ENCODE measurements at regions not wholly inside any gene's neighbourhood (a gene's known extent, or its start where the extent isn't known, plus 50 kb on each side); places are given as distances from the start of the nearest gene placed in this dataset.

DNA sequence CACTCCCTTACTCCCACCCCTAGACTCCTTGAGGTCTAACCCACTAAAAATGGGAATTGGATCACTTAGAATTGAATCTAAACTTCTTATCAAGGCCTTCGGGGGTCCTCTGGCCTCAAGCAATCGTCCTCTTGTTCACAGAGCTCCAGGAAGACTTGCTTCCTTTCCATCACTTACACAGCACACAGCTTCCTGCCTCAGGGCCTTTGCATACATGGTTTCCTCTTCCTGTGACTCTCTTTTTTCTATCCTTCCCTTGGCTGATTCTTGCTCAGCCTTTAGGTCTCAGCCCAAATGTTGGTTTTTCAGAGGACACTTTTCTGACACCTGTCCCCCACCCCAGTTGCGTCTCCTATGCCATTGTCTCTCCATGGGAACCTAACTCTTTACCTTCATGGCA lies 50.0 kb upstream of the ALDH1B1 start:
- Histone ChIP-seq H2AFZ (ENCODE audit: low read length) (no peak overlapping the region), H3K27ac (ENCODE audit: extremely low read length, insufficient read depth, low read length) (no peak overlapping the region), H3K4me2 (ENCODE audit: low read depth, low read length) (no peak overlapping the region), H3K4me3 (replicated peaks in 1 of 3; ENCODE audit: insufficient read depth in 1 of 3, low read depth in 2 of 3, low read length in 3 of 3) (no peak overlapping the region), H3K4me1 (ENCODE audit: insufficient read depth, low read length) (peaks cover 11% of the 10 kb centered on the region; the same call in 1 of the 2 replicates), H3K27me3 (ENCODE audit: control insufficient read depth in 1 of 2, insufficient read depth in 2 of 2, low read length in 2 of 2) (peaks cover 6 to 29% of the 10 kb centered on the region in 2 experiments; a peak in 4 of 5 replicates), H3K9ac (ENCODE audit: insufficient read depth, low read depth, low read length) (no peak overlapping the region), H3K36me3 (replicated peaks in 1 of 2; ENCODE audit: control insufficient read depth in 1 of 2, insufficient read depth in 2 of 2, low read length in 2 of 2) (no peaks in the 10 kb centered on the region), H4K20me1 (ENCODE audit: insufficient read depth, low read length) (no peaks in the 10 kb centered on the region), H3K79me2 (ENCODE audit: insufficient read depth, low read length) (no peaks in the 10 kb centered on the region), H3K9me3 (ENCODE audit: low read length) (no peaks in the 10 kb centered on the region)
- TF ChIP-seq ATRX (CRISPR knock-in tag; IDR thresholded peaks at IDR 0.05; ENCODE audit: borderline replicate concordance), result no peak
- TF ChIP-seq, protein P1, sequence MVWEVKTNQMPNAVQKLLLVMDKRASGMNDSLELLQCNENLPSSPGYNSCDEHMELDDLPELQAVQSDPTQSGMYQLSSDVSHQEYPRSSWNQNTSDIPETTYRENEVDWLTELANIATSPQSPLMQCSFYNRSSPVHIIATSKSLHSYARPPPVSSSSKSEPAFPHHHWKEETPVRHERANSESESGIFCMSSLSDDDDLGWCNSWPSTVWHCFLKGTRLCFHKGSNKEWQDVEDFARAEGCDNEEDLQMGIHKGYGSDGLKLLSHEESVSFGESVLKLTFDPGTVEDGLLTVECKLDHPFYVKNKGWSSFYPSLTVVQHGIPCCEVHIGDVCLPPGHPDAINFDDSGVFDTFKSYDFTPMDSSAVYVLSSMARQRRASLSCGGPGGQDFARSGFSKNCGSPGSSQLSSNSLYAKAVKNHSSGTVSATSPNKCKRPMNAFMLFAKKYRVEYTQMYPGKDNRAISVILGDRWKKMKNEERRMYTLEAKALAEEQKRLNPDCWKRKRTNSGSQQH (CRISPR knock-in tag; IDR thresholded peaks at IDR 0.05; ENCODE audit: low read depth), result no peak
- no peak for TF ChIP-seq DNMT1 (CRISPR knock-in tag; IDR thresholded peaks at IDR 0.05)
- no peak for TF ChIP-seq MED8 (CRISPR knock-in tag; IDR thresholded peaks at IDR 0.05; ENCODE audit: insufficient replicate concordance)
- no peak for TF ChIP-seq SMAD9 (CRISPR knock-in tag; IDR thresholded peaks at IDR 0.05)
- FAIRE-seq (no peak), ATAC-seq (no peak), DNase-seq (ENCODE audit: low spot score) (no peak)
- ChIA-PET POLR2A (no interaction called here), CTCF (ENCODE audit: low intra/inter-chr PET ratio, low total read pairs) (no interaction called here)
- no TSS peak for BruUV-seq (replicated peaks)
- 26% methylated on average over 3 of the region's 3 CpGs for WGBS (ENCODE audit: low lambda C conversion rate)
- in situ Hi-C loops (cut with HindIII; ENCODE audit: extremely low pct_ligation_motif_present, low pct_unique_long_range_greater_than_20kb), result no loop called here
- intact Hi-C loops (cut with micrococcal nuclease; ENCODE audit: unreplicated experiment), result no loop called here

DNA sequence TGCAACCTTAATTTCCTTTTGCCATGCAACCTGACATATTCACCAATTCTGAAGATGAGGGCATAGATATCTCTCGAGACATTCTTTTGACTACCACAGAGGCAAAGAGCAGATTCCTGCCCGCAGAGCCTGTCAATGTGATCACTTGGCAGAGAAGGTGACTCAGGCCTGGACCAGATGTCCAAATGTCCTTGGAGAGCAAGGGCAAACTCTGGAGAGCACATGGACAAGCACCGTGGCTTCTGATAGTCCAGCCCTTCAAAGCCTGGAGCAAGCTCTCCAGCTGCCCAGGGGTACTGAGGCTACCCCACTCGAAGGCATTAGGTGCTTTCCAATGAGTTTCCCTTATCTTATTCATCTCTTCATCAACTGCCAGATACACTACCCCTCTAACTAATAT lies 50.4 kb upstream of the ALDH1B1 start:
- H3K9me3 ChIP-seq (ENCODE audit: low read length), result no peaks in the 10 kb centered on the region
- no peak overlapping the region for H3K4me2 ChIP-seq (ENCODE audit: low read depth, low read length)
- ChIA-PET CTCF (ENCODE audit: low intra/inter-chr PET ratio, low total read pairs) (no interaction called here), POLR2A (no interaction called here)
- no peak overlapping the region for H2AFZ ChIP-seq (ENCODE audit: low read length)
- H4K20me1 ChIP-seq (ENCODE audit: insufficient read depth, low read length), result no peaks in the 10 kb centered on the region
- H3K27me3 ChIP-seq (ENCODE audit: control insufficient read depth in 1 of 2, insufficient read depth in 2 of 2, low read length in 2 of 2), result peaks cover 6 to 33% of the 10 kb centered on the region in 2 experiments; a peak in 4 of 5 replicates
- no peak overlapping the region for H3K9ac ChIP-seq (ENCODE audit: insufficient read depth, low read depth, low read length)
- H3K4me1 ChIP-seq (ENCODE audit: insufficient read depth, low read length), result peaks cover 11% of the 10 kb centered on the region; the same call in 1 of the 2 replicates
- H3K4me3 ChIP-seq (replicated peaks in 1 of 3; ENCODE audit: insufficient read depth in 1 of 3, low read depth in 2 of 3, low read length in 3 of 3), result no peak overlapping the region
- H3K27ac ChIP-seq (ENCODE audit: extremely low read length, insufficient read depth, low read length), result no peak overlapping the region
- in situ Hi-C loops (cut with HindIII; ENCODE audit: extremely low pct_ligation_motif_present, low pct_unique_long_range_greater_than_20kb), result no loop called here
- WGBS (ENCODE audit: low lambda C conversion rate), result 2% methylated on average over 4 of the region's 4 CpGs
- FAIRE-seq (no peak), DNase-seq (ENCODE audit: low spot score) (no peak), ATAC-seq (no peak)
- intact Hi-C loops (cut with micrococcal nuclease; ENCODE audit: unreplicated experiment), result no loop called here
- no peaks in the 10 kb centered on the region for H3K79me2 ChIP-seq (ENCODE audit: insufficient read depth, low read length)
- H3K36me3 ChIP-seq (replicated peaks in 1 of 2; ENCODE audit: control insufficient read depth in 1 of 2, insufficient read depth in 2 of 2, low read length in 2 of 2), result no peaks in the 10 kb centered on the region
- TF ChIP-seq HOXA9 (CRISPR knock-in tag; IDR thresholded peaks at IDR 0.05; ENCODE audit: borderline replicate concordance) (no peak), ZFP36L2 (CRISPR knock-in tag; IDR thresholded peaks at IDR 0.05) (no peak), RARA (CRISPR knock-in tag; IDR thresholded peaks at IDR 0.05) (no peak), ZNF235 (CRISPR knock-in tag; IDR thresholded peaks at IDR 0.05; ENCODE audit: borderline replicate concordance) (no peak)
- TF ChIP-seq, protein P2, sequence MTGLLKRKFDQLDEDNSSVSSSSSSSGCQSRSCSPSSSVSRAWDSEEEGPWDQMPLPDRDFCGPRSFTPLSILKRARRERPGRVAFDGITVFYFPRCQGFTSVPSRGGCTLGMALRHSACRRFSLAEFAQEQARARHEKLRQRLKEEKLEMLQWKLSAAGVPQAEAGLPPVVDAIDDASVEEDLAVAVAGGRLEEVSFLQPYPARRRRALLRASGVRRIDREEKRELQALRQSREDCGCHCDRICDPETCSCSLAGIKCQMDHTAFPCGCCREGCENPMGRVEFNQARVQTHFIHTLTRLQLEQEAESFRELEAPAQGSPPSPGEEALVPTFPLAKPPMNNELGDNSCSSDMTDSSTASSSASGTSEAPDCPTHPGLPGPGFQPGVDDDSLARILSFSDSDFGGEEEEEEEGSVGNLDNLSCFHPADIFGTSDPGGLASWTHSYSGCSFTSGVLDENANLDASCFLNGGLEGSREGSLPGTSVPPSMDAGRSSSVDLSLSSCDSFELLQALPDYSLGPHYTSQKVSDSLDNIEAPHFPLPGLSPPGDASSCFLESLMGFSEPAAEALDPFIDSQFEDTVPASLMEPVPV (CRISPR knock-in tag; IDR thresholded peaks at IDR 0.05), result no peak
- no TSS peak for BruUV-seq (replicated peaks)
